HepG2 (cell line): ENCODE measurements at regions not wholly inside any gene's neighbourhood (a gene's known extent, or its start where the extent isn't known, plus 50 kb on each side); places are given as distances from the start of the nearest gene placed in this dataset.

Source experiments
- SNAPC2 ChIP-seq: sonication (generic); formaldehyde crosslinking; IDR thresholded peaks from 2 replicates; pipeline ENCODE4 v1.8.1; 2022; ENCODE audit warnings: mild to moderate bottlenecking, missing genetic modification reagents
- ZNF24 ChIP-seq: fragments of 450-650 bp; IDR thresholded peaks from 2 replicates; pipeline ENCODE4 v1.6.1; 2017; ENCODE audit warnings: antibody characterized with exemption, mild to moderate bottlenecking

DNA sequence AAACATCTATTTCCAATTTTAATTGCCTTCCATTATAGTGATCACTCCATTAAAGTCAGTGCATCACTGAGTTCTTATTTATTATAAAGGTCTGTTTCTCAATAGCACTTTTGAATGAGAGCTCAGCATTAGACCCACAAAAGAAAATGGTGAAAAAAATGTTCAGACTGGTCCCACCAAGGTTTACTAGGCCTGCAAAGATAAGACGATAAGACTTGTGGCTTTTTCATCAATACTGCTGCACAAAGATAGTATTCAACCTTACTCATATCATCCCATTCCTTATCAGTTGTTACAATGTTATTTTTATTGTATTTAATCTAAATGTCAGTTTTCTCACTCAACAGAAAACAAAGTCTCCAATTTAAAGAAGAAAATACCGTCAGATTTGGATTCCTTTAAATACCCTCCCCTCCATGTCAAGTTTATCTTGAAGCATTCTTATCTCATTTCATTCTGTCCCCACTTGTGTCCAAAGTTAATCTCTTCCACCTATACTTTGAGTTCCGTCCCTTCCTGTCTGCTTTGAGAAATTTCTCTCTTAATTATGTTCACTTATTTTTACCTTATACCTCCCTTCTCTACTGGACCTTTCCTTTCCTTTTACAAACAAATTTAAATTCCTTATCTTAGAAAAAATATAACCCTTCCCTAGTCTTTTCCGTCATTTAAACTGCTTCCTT, 140.0 kb downstream of the GASK1B start:
- TF ChIP-seq ZNF24 (no peak), SNAPC2 (CRISPR knock-in tag) (no peak)
